ENCODE measurements at regions not wholly inside any gene's neighbourhood (a gene's known extent, or its start where the extent isn't known, plus 50 kb on each side); places are given as distances from the start of the nearest gene placed in this dataset.
"Not testable (repeated sequence)": the region's sequence is repeated elsewhere in the genome, so short reads cannot be mapped to it uniquely, and the experiment has no call there.

GRCh38 chr7:9725940-9726663, 1247.6 kb upstream of the PHF14 start:
- not testable (repeated sequence) for H3K4me3 Mint-ChIP-seq; H3K27me3 Mint-ChIP-seq; DNase-seq; H3K36me3 Mint-ChIP-seq (ENCODE audit: low read depth); H3K27ac Mint-ChIP-seq; H3K9me3 Mint-ChIP-seq; H3K4me1 Mint-ChIP-seq; ATAC-seq

GRCh38 chr7:9726811-9727210, 1246.9 kb upstream of the PHF14 start:
- not testable (repeated sequence) for H3K27me3 Mint-ChIP-seq; ATAC-seq; H3K4me1 Mint-ChIP-seq; DNase-seq; H3K36me3 Mint-ChIP-seq (ENCODE audit: low read depth); H3K4me3 Mint-ChIP-seq; H3K27ac Mint-ChIP-seq; H3K9me3 Mint-ChIP-seq

GRCh38 chr7:9727467-9727869, 1246.2 kb upstream of the PHF14 start:
- not testable (repeated sequence) for ATAC-seq; H3K36me3 Mint-ChIP-seq (ENCODE audit: low read depth); H3K27me3 Mint-ChIP-seq; H3K4me1 Mint-ChIP-seq; H3K4me3 Mint-ChIP-seq; DNase-seq; H3K9me3 Mint-ChIP-seq; H3K27ac Mint-ChIP-seq

- H3K4me1 Mint-ChIP-seq; H3K27me3 Mint-ChIP-seq; H3K27ac Mint-ChIP-seq; DNase-seq; ATAC-seq; H3K9me3 Mint-ChIP-seq; H3K4me3 Mint-ChIP-seq; H3K36me3 Mint-ChIP-seq (ENCODE audit: low read depth): not testable (repeated sequence)
Measured at GRCh38 chr7:9728014-9728657, 1245.5 kb upstream of the PHF14 start.

GRCh38 chr7:9752033-9752432, 1221.6 kb upstream of the PHF14 start:
- Mint-ChIP-seq H3K4me1 (no peaks in the 10 kb centered on the region), H3K9me3 (peaks cover 19% of the 10 kb centered on the region), H3K27ac (no peak overlapping the region), H3K27me3 (no peaks in the 10 kb centered on the region), H3K36me3 (ENCODE audit: low read depth) (no peaks in the 10 kb centered on the region), H3K4me3 (no peak overlapping the region)
- DNase-seq (no peak), ATAC-seq (no peak)

GRCh38 chr7:9761224-9761623, 1212.4 kb upstream of the PHF14 start:
- Mint-ChIP-seq H3K9me3 (no peaks in the 10 kb centered on the region), H3K4me1 (no peaks in the 10 kb centered on the region), H3K4me3 (no peak overlapping the region), H3K27ac (no peak overlapping the region), H3K27me3 (no peaks in the 10 kb centered on the region), H3K36me3 (ENCODE audit: low read depth) (no peaks in the 10 kb centered on the region)
- DNase-seq (no peak), ATAC-seq (no peak)

GRCh38 chr7:9776900-9777299, 1196.8 kb upstream of the PHF14 start:
- Mint-ChIP-seq H3K4me3 (no peak overlapping the region), H3K9me3 (peaks cover 22% of the 10 kb centered on the region), H3K4me1 (no peaks in the 10 kb centered on the region), H3K27ac (no peak overlapping the region), H3K27me3 (no peaks in the 10 kb centered on the region), H3K36me3 (ENCODE audit: low read depth) (no peaks in the 10 kb centered on the region)
- no peak for DNase-seq
- ATAC-seq, result no peak

GRCh38 chr7:9778367-9778766, 1195.3 kb upstream of the PHF14 start:
- H3K4me3 Mint-ChIP-seq, result no peak overlapping the region
- no peaks in the 10 kb centered on the region for H3K4me1 Mint-ChIP-seq
- peaks cover 22% of the 10 kb centered on the region for H3K9me3 Mint-ChIP-seq
- no peaks in the 10 kb centered on the region for H3K27me3 Mint-ChIP-seq
- H3K27ac Mint-ChIP-seq, result no peak overlapping the region
- H3K36me3 Mint-ChIP-seq (ENCODE audit: low read depth), result no peaks in the 10 kb centered on the region
- ATAC-seq (no peak), DNase-seq (no peak)

GRCh38 chr7:9781710-9782109, 1192.0 kb upstream of the PHF14 start:
- no peaks in the 10 kb centered on the region for H3K36me3 Mint-ChIP-seq (ENCODE audit: low read depth)
- no peak for ATAC-seq
- H3K27ac Mint-ChIP-seq, result no peak overlapping the region
- H3K4me3 Mint-ChIP-seq, result no peak overlapping the region
- DNase-seq, result no peak
- H3K9me3 Mint-ChIP-seq, result peaks cover 15% of the 10 kb centered on the region
- H3K27me3 Mint-ChIP-seq, result no peaks in the 10 kb centered on the region
- H3K4me1 Mint-ChIP-seq, result no peaks in the 10 kb centered on the region

- Mint-ChIP-seq H3K27me3 (no peaks in the 10 kb centered on the region), H3K4me1 (no peaks in the 10 kb centered on the region), H3K9me3 (peaks cover 17% of the 10 kb centered on the region), H3K36me3 (ENCODE audit: low read depth) (no peaks in the 10 kb centered on the region), H3K27ac (no peak overlapping the region), H3K4me3 (no peak overlapping the region)
- ATAC-seq, result no peak
- no peak for DNase-seq
Measured at GRCh38 chr7:9782275-9782674, 1191.4 kb upstream of the PHF14 start.

GRCh38 chr7:9785211-9785610, 1188.5 kb upstream of the PHF14 start:
- DNase-seq, result no peak
- H3K27me3 Mint-ChIP-seq, result no peaks in the 10 kb centered on the region
- H3K36me3 Mint-ChIP-seq (ENCODE audit: low read depth), result no peaks in the 10 kb centered on the region
- no peak overlapping the region for H3K27ac Mint-ChIP-seq
- H3K4me1 Mint-ChIP-seq, result no peaks in the 10 kb centered on the region
- H3K4me3 Mint-ChIP-seq, result no peak overlapping the region
- H3K9me3 Mint-ChIP-seq, result peaks cover 30% of the 10 kb centered on the region
- ATAC-seq, result no peak

- ATAC-seq, result no peak
- Mint-ChIP-seq H3K27ac (no peak overlapping the region), H3K4me3 (no peak overlapping the region), H3K4me1 (no peaks in the 10 kb centered on the region), H3K36me3 (ENCODE audit: low read depth) (no peaks in the 10 kb centered on the region), H3K27me3 (no peaks in the 10 kb centered on the region), H3K9me3 (peaks cover 10% of the 10 kb centered on the region)
- no peak for DNase-seq
Measured at GRCh38 chr7:9796241-9796640, 1177.4 kb upstream of the PHF14 start.

GRCh38 chr7:9822458-9823290, 1151.0 kb upstream of the PHF14 start:
- no peaks in the 10 kb centered on the region for H3K36me3 Mint-ChIP-seq (ENCODE audit: low read depth)
- ATAC-seq (no peak), DNase-seq (no peak)
- H3K9me3 Mint-ChIP-seq, result peaks cover 12% of the 10 kb centered on the region
- H3K4me3 Mint-ChIP-seq, result no peak overlapping the region
- H3K4me1 Mint-ChIP-seq, result no peaks in the 10 kb centered on the region
- H3K27ac Mint-ChIP-seq, result no peak overlapping the region
- H3K27me3 Mint-ChIP-seq, result no peaks in the 10 kb centered on the region

- Mint-ChIP-seq H3K27ac (no peak overlapping the region), H3K4me1 (no peaks in the 10 kb centered on the region), H3K27me3 (no peaks in the 10 kb centered on the region), H3K36me3 (ENCODE audit: low read depth) (no peaks in the 10 kb centered on the region), H3K9me3 (no peaks in the 10 kb centered on the region), H3K4me3 (no peak overlapping the region)
- DNase-seq (no peak), ATAC-seq (no peak)
Measured at GRCh38 chr7:9835199-9835598, 1138.5 kb upstream of the PHF14 start.

GRCh38 chr7:9836671-9837070, 1137.0 kb upstream of the PHF14 start:
- no peak for ATAC-seq
- no peaks in the 10 kb centered on the region for H3K27me3 Mint-ChIP-seq
- no peak for DNase-seq
- H3K27ac Mint-ChIP-seq, result no peak overlapping the region
- H3K36me3 Mint-ChIP-seq (ENCODE audit: low read depth), result no peaks in the 10 kb centered on the region
- no peaks in the 10 kb centered on the region for H3K9me3 Mint-ChIP-seq
- H3K4me3 Mint-ChIP-seq, result no peak overlapping the region
- H3K4me1 Mint-ChIP-seq, result no peaks in the 10 kb centered on the region
